GM23248 (cell line): ENCODE measurements at regions not wholly inside any gene's neighbourhood (a gene's known extent, or its start where the extent isn't known, plus 50 kb on each side); places are given as distances from the start of the nearest gene placed in this dataset.

Experiments used
- DNase-seq: peaks from one replicate; pipeline ENCODE4 v3.0.0-alpha.2; 2015
- H2AFZ ChIP-seq: fragments of 200-600 bp; sonication (generic); 2 replicates; pipeline ENCODE4 v1.6.1; 2016; ENCODE audit warnings: antibody characterized with exemption
- H3F3A ChIP-seq: fragments of 200-600 bp; sonication (generic); 2 replicates; pipeline ENCODE4 v1.6.1; 2016; ENCODE audit warnings: mild to moderate bottlenecking, antibody characterized with exemption, mixed run types; ENCODE audit not compliant: insufficient read depth
- H3K27ac ChIP-seq: fragments of 200-600 bp; sonication (generic); 2 replicates; pipeline ENCODE4 v1.5.1; 2016; ENCODE audit warnings: mild to moderate bottlenecking
- H3K27me3 ChIP-seq: fragments of 200-600 bp; sonication (generic); replicated peaks from 2 replicates; pipeline ENCODE4 v1.6.1; 2016; ENCODE audit warnings: mild to moderate bottlenecking; ENCODE audit not compliant: insufficient read depth
- H3K36me3 ChIP-seq: fragments of 200-600 bp; sonication (generic); 2 replicates; pipeline ENCODE4 v1.6.1; 2016; ENCODE audit warnings: low read depth, mild to moderate bottlenecking
- H3K4me1 ChIP-seq: fragments of 200-600 bp; sonication (generic); 2 replicates; pipeline ENCODE4 v1.6.1; 2016; ENCODE audit warnings: mild to moderate bottlenecking; ENCODE audit not compliant: insufficient read depth
- H3K4me2 ChIP-seq: fragments of 200-600 bp; sonication (generic); one replicate; pipeline ENCODE4 v1.6.1; 2016; ENCODE audit warnings: mild to moderate bottlenecking; ENCODE audit not compliant: unreplicated experiment
- H3K4me3 ChIP-seq: fragments of 200-600 bp; sonication (generic); 2 replicates; pipeline ENCODE4 v1.5.1; 2016; ENCODE audit warnings: mild to moderate bottlenecking
- H3K79me2 ChIP-seq: fragments of 200-600 bp; sonication (generic); 2 replicates; pipeline ENCODE4 v1.6.1; 2016; ENCODE audit warnings: mild to moderate bottlenecking; ENCODE audit not compliant: insufficient read depth
- H3K9ac ChIP-seq: fragments of 200-600 bp; sonication (generic); 2 replicates; pipeline ENCODE4 v1.6.1; 2016; ENCODE audit warnings: mild to moderate bottlenecking
- H3K9me2 ChIP-seq: fragments of 200-600 bp; sonication (generic); 2 replicates; pipeline ENCODE4 v1.6.1; 2016; ENCODE audit warnings: mixed run types, mild to moderate bottlenecking, moderate library complexity; ENCODE audit not compliant: insufficient read depth
- H3K9me3 ChIP-seq: fragments of 200-600 bp; sonication (generic); one replicate; pipeline ENCODE4 v1.6.1; 2017; ENCODE audit warnings: low read depth
- H4K20me1 ChIP-seq: fragments of 200-600 bp; sonication (generic); 2 replicates; pipeline ENCODE4 v1.6.0; 2016; ENCODE audit not compliant: insufficient read depth
- EZH2 ChIP-seq: fragments of 200-600 bp; sonication (generic); IDR thresholded peaks from 2 replicates; pipeline ENCODE4 v1.6.1; 2018; ENCODE audit warnings: antibody characterized with exemption, mild to moderate bottlenecking; ENCODE audit not compliant: insufficient read depth, poor library complexity, severe bottlenecking
- EZH2phosphoT487 ChIP-seq: fragments of 200-600 bp; sonication (generic); IDR thresholded peaks from 2 replicates; pipeline ENCODE4 v1.6.1; 2018; ENCODE audit warnings: antibody characterized with exemption, moderate library complexity, mild to moderate bottlenecking, low read depth; ENCODE audit not compliant: insufficient read depth
- WGBS, 2 experiments: methylation state at CpG; one replicate each; pipeline ENCODE4 v1.1.6; 2015 to 2017; ENCODE audit warnings: low lambda C conversion rate in 2 of 2, low coverage in 1 of 2; ENCODE audit errors: missing lambda C conversion rate in 2 of 2; 5-methylcytosine and 5-hydroxymethylcytosine counted together
- in situ Hi-C: fragments of 300-500 bp; cut with MboI; formaldehyde crosslinking; loops from 2 replicates; pipeline ENCODE4 v1.15.0; 2020

DNA sequence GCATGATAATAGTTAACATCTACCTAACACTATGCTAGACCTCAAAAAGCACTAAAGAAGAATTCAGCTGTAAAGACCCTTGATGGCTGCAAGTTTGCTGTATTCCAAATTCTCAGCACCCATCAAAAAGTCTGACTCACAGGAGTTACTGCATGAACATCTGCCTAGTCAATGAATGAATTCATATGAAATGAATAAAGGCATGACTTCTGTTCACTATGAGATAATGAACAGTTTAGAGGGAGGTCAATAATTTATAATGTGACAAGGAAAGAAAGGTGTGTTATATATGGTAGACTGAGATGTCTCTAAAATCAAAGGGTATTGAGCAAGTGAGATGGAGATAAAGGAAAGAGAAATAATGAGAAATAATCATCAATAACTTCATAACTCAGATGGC is 508.2 kb upstream of the TGFBR2 start:
- H3K27me3 ChIP-seq = no peaks in the 10 kb centered on the region
- peaks cover 24% of the 10 kb centered on the region for H3F3A ChIP-seq
- H4K20me1 ChIP-seq = no peaks in the 10 kb centered on the region
- H3K4me3 ChIP-seq = no peak overlapping the region
- DNase-seq = peak; percentile 66
- no peaks in the 10 kb centered on the region for H3K9me3 ChIP-seq
- TF ChIP-seq EZH2phosphoT487 (no peak), EZH2 (no peak)
- in situ Hi-C loops = no loop called here
- H3K36me3 ChIP-seq = no peaks in the 10 kb centered on the region
- H3K79me2 ChIP-seq = no peaks in the 10 kb centered on the region
- peaks cover 22% of the 10 kb centered on the region for H3K4me1 ChIP-seq
- no peak overlapping the region for H2AFZ ChIP-seq
- H3K27ac ChIP-seq = peak overlapping the region; percentile 74
- peak overlapping the region; percentile 53 for H3K4me2 ChIP-seq
- H3K9me2 ChIP-seq = no peaks in the 10 kb centered on the region
- peak overlapping the region; percentile 8 for H3K9ac ChIP-seq

DNA sequence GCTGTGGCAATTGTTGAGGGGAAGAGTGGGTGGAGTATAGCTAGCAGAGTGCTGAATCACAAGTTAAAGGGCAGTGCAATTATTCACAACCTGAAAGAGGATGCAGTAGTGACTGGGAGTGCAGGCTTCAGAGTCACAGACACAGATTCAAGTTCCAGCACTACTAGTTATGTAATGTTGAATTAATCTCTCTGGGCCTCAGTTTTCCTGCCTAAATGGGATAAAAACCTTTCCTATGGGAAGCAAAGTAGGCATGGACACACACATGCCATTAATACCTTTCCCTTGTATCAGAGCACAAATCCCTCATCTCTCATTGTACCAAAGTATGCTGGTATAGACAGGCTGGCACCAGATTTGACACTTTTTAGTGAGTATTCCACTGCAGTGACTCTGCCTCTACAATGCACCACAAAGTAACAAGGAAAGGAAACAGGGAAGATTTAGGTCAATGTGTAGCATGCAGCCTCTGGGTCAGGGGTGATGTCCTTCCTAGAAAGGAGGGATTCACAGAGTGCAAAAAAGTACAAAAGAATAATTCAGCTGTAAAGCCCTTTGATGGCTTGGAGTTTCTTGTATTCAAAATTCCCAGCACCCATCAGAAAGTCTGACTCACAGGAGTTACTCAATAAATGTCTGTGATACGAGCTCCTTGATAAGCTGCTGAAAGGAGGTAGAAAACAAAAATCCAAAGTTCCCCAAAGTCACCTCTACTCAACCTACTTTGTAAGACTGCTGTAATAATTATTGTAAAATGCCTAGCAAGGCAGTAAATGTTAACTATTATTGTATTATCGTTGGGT is 507.5 kb upstream of the TGFBR2 start:
- Histone ChIP-seq H3F3A (peaks cover 24% of the 10 kb centered on the region), H3K4me1 (peaks cover 22% of the 10 kb centered on the region), H2AFZ (no peak overlapping the region), H3K4me2 (peak overlapping the region; percentile 53), H3K27me3 (no peaks in the 10 kb centered on the region), H4K20me1 (no peaks in the 10 kb centered on the region), H3K9ac (peak overlapping the region; percentile 8), H3K9me2 (no peaks in the 10 kb centered on the region), H3K27ac (peak overlapping the region; percentile 74), H3K79me2 (no peaks in the 10 kb centered on the region), H3K36me3 (no peaks in the 10 kb centered on the region), H3K9me3 (no peaks in the 10 kb centered on the region), H3K4me3 (0 out of 2 replicates have a peak overlapping the region, but pooled peaks have one; percentile 5)
- in situ Hi-C loops = no loop called here
- 43 to 49% methylated on average over 2 of the region's 2 CpGs for WGBS, 2 experiments
- DNase-seq = peak; percentile 81
- TF ChIP-seq EZH2 (no peak), EZH2phosphoT487 (no peak)

DNA sequence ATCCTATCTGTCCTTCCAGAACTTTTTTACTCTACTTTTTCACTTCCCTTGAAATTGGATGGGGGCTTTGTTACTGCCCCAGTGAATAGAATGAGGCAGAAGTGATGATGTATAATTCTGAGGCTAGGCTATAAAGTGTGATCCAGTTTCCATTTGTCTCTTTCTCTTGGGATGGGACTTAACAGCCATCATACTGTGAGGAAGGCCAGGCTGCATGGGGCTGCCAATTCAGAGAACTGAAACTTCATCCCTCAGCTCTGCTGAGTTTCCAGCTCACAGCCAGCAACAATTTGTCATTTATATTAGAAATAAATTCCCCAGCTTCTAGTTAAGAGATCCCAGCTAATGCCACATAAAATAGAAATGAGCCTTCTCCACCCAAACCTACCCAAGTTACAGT is 504.0 kb upstream of the TGFBR2 start:
- Histone ChIP-seq H4K20me1 (no peaks in the 10 kb centered on the region), H3K4me2 (no peak overlapping the region), H3F3A (peaks cover 23% of the 10 kb centered on the region), H3K9me2 (no peaks in the 10 kb centered on the region), H3K9me3 (no peaks in the 10 kb centered on the region), H3K4me3 (no peak overlapping the region), H3K4me1 (peaks cover 22% of the 10 kb centered on the region), H2AFZ (no peak overlapping the region), H3K27me3 (no peaks in the 10 kb centered on the region), H3K27ac (no peak overlapping the region), H3K9ac (no peak overlapping the region), H3K79me2 (no peaks in the 10 kb centered on the region), H3K36me3 (no peaks in the 10 kb centered on the region)
- in situ Hi-C loops = no loop called here
- DNase-seq = no peak
- no peak for TF ChIP-seq EZH2phosphoT487
- no peak for TF ChIP-seq EZH2

DNA sequence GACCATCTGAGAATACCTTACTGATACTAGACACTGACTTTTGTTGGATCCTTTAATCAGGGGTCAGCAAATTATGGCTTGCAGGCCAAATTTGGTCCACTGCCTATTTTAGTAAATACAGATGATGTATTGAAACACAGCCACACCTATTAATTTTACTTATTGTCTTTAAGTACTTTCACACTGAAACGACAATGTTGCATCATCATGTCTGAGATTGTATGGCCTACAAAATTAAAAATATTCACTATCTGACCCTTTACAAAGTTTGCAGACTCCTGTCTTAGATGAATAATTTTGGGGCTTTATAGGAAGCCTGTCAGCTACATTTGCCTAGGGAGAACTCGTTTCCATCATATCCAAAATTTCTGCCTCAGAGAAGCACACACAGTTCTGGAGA is 503.2 kb upstream of the TGFBR2 start:
- no peaks in the 10 kb centered on the region for H3K27me3 ChIP-seq
- H3K9me3 ChIP-seq = no peaks in the 10 kb centered on the region
- no peak for DNase-seq
- H4K20me1 ChIP-seq = no peaks in the 10 kb centered on the region
- no peak overlapping the region for H3K4me3 ChIP-seq
- in situ Hi-C loops = no loop called here
- H3K79me2 ChIP-seq = no peaks in the 10 kb centered on the region
- H3K4me2 ChIP-seq = no peak overlapping the region
- H3K4me1 ChIP-seq = peaks cover 15% of the 10 kb centered on the region
- peaks cover 15% of the 10 kb centered on the region for H3F3A ChIP-seq
- H3K27ac ChIP-seq = no peak overlapping the region
- no peak overlapping the region for H3K9ac ChIP-seq
- H3K36me3 ChIP-seq = no peaks in the 10 kb centered on the region
- TF ChIP-seq EZH2 = no peak
- no peak for TF ChIP-seq EZH2phosphoT487
- no peaks in the 10 kb centered on the region for H3K9me2 ChIP-seq
- H2AFZ ChIP-seq = no peak overlapping the region
- WGBS, 2 experiments = 73 to 80% methylated on average over 2 of the region's 2 CpGs

DNA sequence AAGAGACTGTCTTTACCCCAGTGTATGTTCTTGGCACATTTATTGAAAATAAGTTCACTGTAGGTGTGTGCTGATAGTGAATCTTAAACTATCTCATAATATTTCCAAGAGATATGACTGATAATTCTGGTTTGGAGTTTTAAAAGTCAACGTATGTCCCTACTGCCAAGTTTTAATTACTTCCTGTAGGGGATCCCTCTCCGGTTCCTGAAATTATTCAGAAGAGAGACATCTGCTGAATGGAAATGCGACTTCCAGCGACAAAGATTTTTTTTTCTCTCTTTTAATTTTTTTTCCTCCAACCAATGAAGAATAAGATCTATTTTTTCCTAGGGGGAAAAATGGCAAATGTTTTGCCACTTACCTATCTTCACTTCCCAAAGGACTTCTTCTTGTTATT is 498.9 kb upstream of the TGFBR2 start:
- Histone ChIP-seq H3K27ac (no peak overlapping the region), H4K20me1 (no peaks in the 10 kb centered on the region), H3K27me3 (no peaks in the 10 kb centered on the region), H2AFZ (no peak overlapping the region), H3K79me2 (no peaks in the 10 kb centered on the region), H3K9ac (no peak overlapping the region), H3K9me3 (no peaks in the 10 kb centered on the region), H3K4me2 (no peak overlapping the region), H3F3A (no peaks in the 10 kb centered on the region), H3K4me3 (no peak overlapping the region), H3K4me1 (no peaks in the 10 kb centered on the region), H3K36me3 (no peaks in the 10 kb centered on the region), H3K9me2 (no peaks in the 10 kb centered on the region)
- no peak for DNase-seq
- WGBS, 2 experiments = 35 to 42% methylated on average over 4 of the region's 4 CpGs
- TF ChIP-seq EZH2phosphoT487 (no peak), EZH2 (no peak)
- in situ Hi-C loops = no loop called here
